Panc1 (cell line): ENCODE measurements at regions not wholly inside any gene's neighbourhood (a gene's known extent, or its start where the extent isn't known, plus 50 kb on each side); places are given as distances from the start of the nearest gene placed in this dataset.
"Not testable (repeated sequence)": the region's sequence is repeated elsewhere in the genome, so short reads cannot be mapped to it uniquely, and the experiment has no call there.

Experiments
- ATAC-seq: fragments of 200-7000 bp; cut with Tn5 transposase; 2 replicates; pipeline ENCODE4 v1.9.1; 2020; ENCODE audit warnings: mild to moderate bottlenecking, moderate library complexity
- BruUV-seq: library from RNA; stranded (reverse); fragments of 400-500 nt; replicated peaks from 2 replicates; lab custom pipeline; 2021; lab: Mats Ljungman, UMichigan
- CTCF ChIA-PET: fragments of 300-600 bp; sonication (Branson Sonifier 250); formaldehyde crosslinking; loops from one replicate; lab custom pipeline; 2022; ENCODE audit warnings: antibody characterized with exemption; lab: Charles Lee
- POLR2A ChIA-PET: fragments of 300-600 bp; sonication (Branson Sonifier 250); formaldehyde crosslinking; loops from one replicate; lab custom pipeline; 2022; ENCODE audit warnings: antibody characterized with exemption; lab: Charles Lee
- DNase-seq: peaks from one replicate; pipeline ENCODE4 v3.0.0-alpha.2; 2010; ENCODE audit warnings: low read depth, low spot score
- H3K27ac ChIP-seq: 2 replicates; pipeline ENCODE4 v1.5.1; 2011; ENCODE audit warnings: mild to moderate bottlenecking, low read length, inconsistent platforms
- H3K27me3 ChIP-seq: fragments of 200-500 bp; sonication (Bioruptor generic); 2 replicates; pipeline ENCODE4 v1.6.0; 2014; ENCODE audit warnings: low read length, inconsistent platforms; ENCODE audit not compliant: control insufficient read depth, insufficient read depth
- H3K36me3 ChIP-seq: fragments of 200-500 bp; sonication (Bioruptor generic); 2 replicates; pipeline ENCODE4 v1.5.1; 2014; ENCODE audit warnings: inconsistent platforms, mild to moderate bottlenecking, low read length, moderate library complexity; ENCODE audit not compliant: control insufficient read depth, insufficient read depth
- H3K4me1 ChIP-seq: 2 replicates; pipeline ENCODE4 v1.5.1; 2011; ENCODE audit warnings: inconsistent platforms, mild to moderate bottlenecking, low read length, moderate library complexity; ENCODE audit not compliant: control insufficient read depth, insufficient read depth
- H3K4me3 ChIP-seq, 2 experiments: 2 replicates each; pipeline ENCODE4 v1.5.1; 2011 to 2012; ENCODE audit warnings: low read depth in 2 of 2, low read length in 2 of 2, mild to moderate bottlenecking in 2 of 2, inconsistent platforms in 1 of 2, moderate library complexity in 1 of 2
- H3K9me3 ChIP-seq: fragments of 200-500 bp; sonication (Bioruptor generic); 2 replicates; pipeline ENCODE4 v1.5.1; 2014; ENCODE audit warnings: low read depth, mild to moderate bottlenecking, inconsistent platforms, low read length, moderate library complexity; ENCODE audit not compliant: control insufficient read depth, insufficient read depth
- POLR2AphosphoS5 ChIP-seq: IDR thresholded peaks from 2 replicates; pipeline ENCODE4 v1.6.1; 2012; ENCODE audit warnings: mild to moderate bottlenecking, low read depth, low read length, moderate library complexity
- SIN3A ChIP-seq: IDR thresholded peaks from 2 replicates; pipeline ENCODE4 v1.6.1; 2012; ENCODE audit warnings: low read depth, mild to moderate bottlenecking, low read length, moderate library complexity, borderline replicate concordance; ENCODE audit not compliant: insufficient read depth
- TCF7L2 ChIP-seq: IDR thresholded peaks from 2 replicates; pipeline ENCODE4 v1.6.1; 2011; ENCODE audit warnings: mild to moderate bottlenecking, low read depth, low read length, inconsistent platforms
- in situ Hi-C: cut with HindIII; loops from 2 replicates; pipeline ENCODE4 v1.10.0; 2016; ENCODE audit warnings: low sequenced_read_pairs, low pct_unique_long_range_greater_than_20kb
- intact Hi-C: fragments of 100-400 bp; cut with micrococcal nuclease; formaldehyde crosslinking; loops from one replicate; pipeline ENCODE4 v1.10.0; 2022; ENCODE audit not compliant: unreplicated experiment
- TF ChIP-seq, protein P1 (sequence below): fragments of 450-650 bp; IDR thresholded peaks from 2 replicates; pipeline ENCODE4 v1.5.1; 2017; ENCODE audit warnings: mild to moderate bottlenecking
- TF ChIP-seq, protein P2 (sequence below), 2 experiments: IDR thresholded peaks; 2 replicates each; pipeline ENCODE4 v1.6.1; 2011 to 2012; ENCODE audit warnings: low read depth in 2 of 2, control low read depth in 1 of 2, low read length in 1 of 2, mild to moderate bottlenecking in 1 of 2, moderate library complexity in 1 of 2; ENCODE audit not compliant: insufficient read depth in 1 of 2

DNA sequence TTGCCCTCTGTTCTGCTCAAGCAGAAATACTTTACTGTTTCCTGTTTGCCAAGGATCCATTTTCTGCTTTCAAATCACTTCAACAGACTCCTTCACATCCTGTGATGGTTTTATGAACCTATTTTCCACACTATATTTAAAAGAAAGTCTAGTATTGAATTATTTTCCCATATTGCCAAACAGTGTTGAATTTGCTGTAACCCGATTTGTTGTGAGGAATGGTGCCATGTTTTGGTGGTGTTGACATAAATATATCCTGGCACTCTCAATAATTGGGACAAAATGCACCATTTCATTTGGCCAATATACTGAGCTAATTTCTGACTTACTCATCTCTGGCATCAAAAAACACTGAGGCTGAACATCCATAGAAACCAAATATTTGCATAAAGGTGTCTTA lies 615.4 kb upstream of the SEMA3D start:
- TF ChIP-seq SIN3A, result no peak
- TF ChIP-seq, protein P1, sequence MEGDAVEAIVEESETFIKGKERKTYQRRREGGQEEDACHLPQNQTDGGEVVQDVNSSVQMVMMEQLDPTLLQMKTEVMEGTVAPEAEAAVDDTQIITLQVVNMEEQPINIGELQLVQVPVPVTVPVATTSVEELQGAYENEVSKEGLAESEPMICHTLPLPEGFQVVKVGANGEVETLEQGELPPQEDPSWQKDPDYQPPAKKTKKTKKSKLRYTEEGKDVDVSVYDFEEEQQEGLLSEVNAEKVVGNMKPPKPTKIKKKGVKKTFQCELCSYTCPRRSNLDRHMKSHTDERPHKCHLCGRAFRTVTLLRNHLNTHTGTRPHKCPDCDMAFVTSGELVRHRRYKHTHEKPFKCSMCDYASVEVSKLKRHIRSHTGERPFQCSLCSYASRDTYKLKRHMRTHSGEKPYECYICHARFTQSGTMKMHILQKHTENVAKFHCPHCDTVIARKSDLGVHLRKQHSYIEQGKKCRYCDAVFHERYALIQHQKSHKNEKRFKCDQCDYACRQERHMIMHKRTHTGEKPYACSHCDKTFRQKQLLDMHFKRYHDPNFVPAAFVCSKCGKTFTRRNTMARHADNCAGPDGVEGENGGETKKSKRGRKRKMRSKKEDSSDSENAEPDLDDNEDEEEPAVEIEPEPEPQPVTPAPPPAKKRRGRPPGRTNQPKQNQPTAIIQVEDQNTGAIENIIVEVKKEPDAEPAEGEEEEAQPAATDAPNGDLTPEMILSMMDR, result no peak
- TF ChIP-seq TCF7L2, result no peak
- TF ChIP-seq POLR2AphosphoS5, result no peak
- TF ChIP-seq, protein P2, sequence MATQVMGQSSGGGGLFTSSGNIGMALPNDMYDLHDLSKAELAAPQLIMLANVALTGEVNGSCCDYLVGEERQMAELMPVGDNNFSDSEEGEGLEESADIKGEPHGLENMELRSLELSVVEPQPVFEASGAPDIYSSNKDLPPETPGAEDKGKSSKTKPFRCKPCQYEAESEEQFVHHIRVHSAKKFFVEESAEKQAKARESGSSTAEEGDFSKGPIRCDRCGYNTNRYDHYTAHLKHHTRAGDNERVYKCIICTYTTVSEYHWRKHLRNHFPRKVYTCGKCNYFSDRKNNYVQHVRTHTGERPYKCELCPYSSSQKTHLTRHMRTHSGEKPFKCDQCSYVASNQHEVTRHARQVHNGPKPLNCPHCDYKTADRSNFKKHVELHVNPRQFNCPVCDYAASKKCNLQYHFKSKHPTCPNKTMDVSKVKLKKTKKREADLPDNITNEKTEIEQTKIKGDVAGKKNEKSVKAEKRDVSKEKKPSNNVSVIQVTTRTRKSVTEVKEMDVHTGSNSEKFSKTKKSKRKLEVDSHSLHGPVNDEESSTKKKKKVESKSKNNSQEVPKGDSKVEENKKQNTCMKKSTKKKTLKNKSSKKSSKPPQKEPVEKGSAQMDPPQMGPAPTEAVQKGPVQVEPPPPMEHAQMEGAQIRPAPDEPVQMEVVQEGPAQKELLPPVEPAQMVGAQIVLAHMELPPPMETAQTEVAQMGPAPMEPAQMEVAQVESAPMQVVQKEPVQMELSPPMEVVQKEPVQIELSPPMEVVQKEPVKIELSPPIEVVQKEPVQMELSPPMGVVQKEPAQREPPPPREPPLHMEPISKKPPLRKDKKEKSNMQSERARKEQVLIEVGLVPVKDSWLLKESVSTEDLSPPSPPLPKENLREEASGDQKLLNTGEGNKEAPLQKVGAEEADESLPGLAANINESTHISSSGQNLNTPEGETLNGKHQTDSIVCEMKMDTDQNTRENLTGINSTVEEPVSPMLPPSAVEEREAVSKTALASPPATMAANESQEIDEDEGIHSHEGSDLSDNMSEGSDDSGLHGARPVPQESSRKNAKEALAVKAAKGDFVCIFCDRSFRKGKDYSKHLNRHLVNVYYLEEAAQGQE (IDR thresholded peaks at IDR 0.05; ENCODE audit: insufficient read depth in 1 of 2, low read depth in 2 of 2, low read length in 1 of 2), result no peak
- ChIA-PET POLR2A (no interaction called here), CTCF (no interaction called here)
- Histone ChIP-seq H3K4me3 (no peak overlapping the region), H3K36me3 (no peaks in the 10 kb centered on the region), H3K9me3 (no peaks in the 10 kb centered on the region), H3K4me1 (no peaks in the 10 kb centered on the region), H3K27ac (no peak overlapping the region), H3K27me3 (no peaks in the 10 kb centered on the region)
- in situ Hi-C loops, result no loop called here
- intact Hi-C loops, result no loop called here
- no TSS peak for BruUV-seq
- DNase-seq, result no peak
- ATAC-seq, result no peak

DNA sequence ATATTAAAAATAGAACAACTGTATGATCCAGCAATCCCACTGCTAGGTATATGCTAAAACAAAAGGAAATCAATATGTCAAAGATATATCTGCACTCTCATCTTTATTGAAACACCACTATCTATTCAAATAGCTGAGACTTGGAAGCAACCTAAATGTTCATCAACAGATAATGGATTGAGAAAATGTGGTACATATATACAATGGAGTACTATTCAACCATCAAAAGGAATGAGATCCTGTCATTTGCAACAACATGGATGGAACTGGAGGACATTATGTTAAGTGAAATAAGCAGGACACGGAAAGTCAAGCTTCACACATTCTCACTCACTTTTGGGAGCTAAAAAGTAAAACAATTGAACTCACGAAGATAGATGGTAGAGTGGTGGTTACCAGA lies 610.1 kb upstream of the SEMA3D start:
- Histone ChIP-seq H3K4me1 (no peaks in the 10 kb centered on the region), H3K4me3 (no peak overlapping the region), H3K27ac (no peak overlapping the region), H3K9me3 (no peaks in the 10 kb centered on the region), H3K36me3 (no peaks in the 10 kb centered on the region), H3K27me3 (no peaks in the 10 kb centered on the region)
- POLR2A ChIA-PET, result no interaction called here
- ATAC-seq (no peak), DNase-seq (no peak)
- no peak for TF ChIP-seq POLR2AphosphoS5
- TF ChIP-seq, protein P2 (IDR thresholded peaks at IDR 0.05; ENCODE audit: insufficient read depth in 1 of 2, low read depth in 2 of 2, low read length in 1 of 2), result no peak
- TF ChIP-seq, protein P1, result no peak
- TF ChIP-seq TCF7L2, result no peak
- no peak for TF ChIP-seq SIN3A
- CTCF ChIA-PET, result no interaction called here
- no TSS peak for BruUV-seq
- in situ Hi-C loops (no loop called here), intact Hi-C loops (loop anchor here (10.0 kb wide), 1 partner anchor 62 kb away; no protein-coding TSS in a partner anchor)

DNA sequence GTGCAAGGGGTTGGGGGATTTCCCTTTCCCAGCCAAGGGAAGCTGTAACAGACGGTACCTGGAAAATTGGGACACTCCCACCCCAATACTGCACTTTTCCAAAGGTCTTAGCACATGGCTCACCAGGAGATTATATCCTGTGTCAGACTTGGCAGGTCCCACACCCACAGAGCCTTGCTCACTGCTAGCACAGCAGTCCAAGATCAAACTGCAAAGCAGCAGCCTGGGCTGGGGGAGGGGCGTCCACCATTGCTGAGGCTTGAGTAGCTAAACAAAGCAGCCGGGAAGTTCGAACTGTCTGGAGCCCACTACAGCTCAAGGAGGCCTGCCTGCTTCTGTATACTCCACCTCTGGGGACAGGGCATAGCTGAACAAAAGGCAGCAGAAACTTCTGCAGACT lies 604.2 kb upstream of the SEMA3D start:
- H3K27me3 ChIP-seq, CTCF ChIA-PET, DNase-seq, H3K9me3 ChIP-seq, H3K4me1 ChIP-seq, BruUV-seq, H3K4me3 ChIP-seq, POLR2A ChIA-PET, H3K36me3 ChIP-seq, H3K27ac ChIP-seq, in situ Hi-C loops, ATAC-seq: not testable (repeated sequence)
- intact Hi-C loops, result loop anchor here (10.0 kb wide), 1 partner anchor 56 kb away; no protein-coding TSS in a partner anchor
